Cardiac muscle cell (in vitro differentiated cells and primary cell): ENCODE measurements at regions not wholly inside any gene's neighbourhood (a gene's known extent, or its start where the extent isn't known, plus 50 kb on each side); places are given as distances from the start of the nearest gene placed in this dataset.
"Not testable (repeated sequence)": the region's sequence is repeated elsewhere in the genome, so short reads cannot be mapped to it uniquely, and the experiment has no call there.

Experiments used
- DNase-seq, 2 donors: peaks; one replicate each; pipeline versions ENCODE4 v3.0.0 to v3.0.0-alpha.2; 2010 to 2017; ENCODE audit warnings: low read depth in 1 of 2, low spot score in 1 of 2
- H3K27ac ChIP-seq: fragments of 200-600 bp; sonication (generic); 2 replicates; pipeline ENCODE4 v1.5.1; 2016
- H3K27me3 ChIP-seq: fragments of 200-600 bp; sonication (generic); 2 replicates; pipeline ENCODE4 v1.6.0; 2016; ENCODE audit warnings: control low read depth
- H3K36me3 ChIP-seq: fragments of 200-600 bp; sonication (generic); 2 replicates; pipeline ENCODE4 v1.5.1; 2016; ENCODE audit warnings: control low read depth
- H3K4me1 ChIP-seq: fragments of 200-600 bp; sonication (generic); 2 replicates; pipeline ENCODE4 v1.8.1; 2017; ENCODE audit warnings: low read depth, mild to moderate bottlenecking, mixed run types
- H3K4me3 ChIP-seq: fragments of 200-600 bp; sonication (generic); 2 replicates; pipeline ENCODE4 v1.5.1; 2016; ENCODE audit warnings: mild to moderate bottlenecking
- H3K9me3 ChIP-seq: fragments of 200-600 bp; sonication (generic); 2 replicates; pipeline ENCODE4 v1.5.1; 2017; ENCODE audit warnings: low read depth, mild to moderate bottlenecking, control low read depth
- TF ChIP-seq, protein P1 (sequence below): IDR thresholded peaks from 2 replicates; pipeline ENCODE4 v1.5.1; 2012; ENCODE audit warnings: low read depth, mild to moderate bottlenecking, low read length

DNA sequence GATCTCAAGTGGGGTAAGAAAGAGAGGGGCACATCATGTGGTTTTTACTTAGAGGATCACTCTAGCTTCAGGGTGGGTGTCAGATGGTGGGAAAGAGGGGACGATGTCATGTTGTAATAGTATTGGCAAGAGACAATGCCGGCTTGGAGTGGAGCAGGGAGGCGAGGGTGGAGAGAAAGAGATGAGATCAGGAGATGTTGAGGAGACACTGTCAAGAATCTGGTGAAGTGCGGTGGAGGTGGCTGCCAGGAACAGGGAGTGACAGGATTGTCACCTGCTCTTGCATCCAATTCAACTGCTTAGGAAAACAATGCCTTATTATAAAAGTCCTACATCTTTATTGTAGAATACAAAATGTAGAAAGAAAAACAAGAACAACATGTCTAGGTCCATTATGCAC, 63.0 kb upstream of the MKI67 start:
- H3K4me1 ChIP-seq = no peaks in the 10 kb centered on the region

DNA sequence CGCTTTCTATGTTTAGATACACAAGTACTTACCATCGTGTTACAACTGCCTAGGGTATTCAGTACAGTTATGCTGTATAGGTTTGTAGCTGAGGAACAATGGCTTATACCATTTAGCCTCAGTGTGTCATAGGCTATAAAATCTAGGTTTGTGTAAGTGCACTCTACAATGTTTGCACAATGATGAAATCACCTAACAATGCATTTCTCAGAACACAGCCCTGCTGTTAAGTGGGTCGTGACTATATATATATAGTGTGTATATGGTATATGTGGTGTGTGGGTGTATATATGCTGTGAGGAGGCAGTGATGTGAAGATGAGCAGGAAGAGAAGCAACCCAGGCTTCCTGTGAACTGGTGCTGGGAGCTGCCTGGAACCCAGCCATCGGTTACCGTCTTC, 65.6 kb upstream of the MKI67 start:
- Histone ChIP-seq H3K4me1 (no peaks in the 10 kb centered on the region), H3K4me3 (no peak overlapping the region), H3K36me3 (no peaks in the 10 kb centered on the region), H3K27ac (no peak overlapping the region), H3K27me3 (no peaks in the 10 kb centered on the region), H3K9me3 (no peaks in the 10 kb centered on the region)
- TF ChIP-seq, protein P1, sequence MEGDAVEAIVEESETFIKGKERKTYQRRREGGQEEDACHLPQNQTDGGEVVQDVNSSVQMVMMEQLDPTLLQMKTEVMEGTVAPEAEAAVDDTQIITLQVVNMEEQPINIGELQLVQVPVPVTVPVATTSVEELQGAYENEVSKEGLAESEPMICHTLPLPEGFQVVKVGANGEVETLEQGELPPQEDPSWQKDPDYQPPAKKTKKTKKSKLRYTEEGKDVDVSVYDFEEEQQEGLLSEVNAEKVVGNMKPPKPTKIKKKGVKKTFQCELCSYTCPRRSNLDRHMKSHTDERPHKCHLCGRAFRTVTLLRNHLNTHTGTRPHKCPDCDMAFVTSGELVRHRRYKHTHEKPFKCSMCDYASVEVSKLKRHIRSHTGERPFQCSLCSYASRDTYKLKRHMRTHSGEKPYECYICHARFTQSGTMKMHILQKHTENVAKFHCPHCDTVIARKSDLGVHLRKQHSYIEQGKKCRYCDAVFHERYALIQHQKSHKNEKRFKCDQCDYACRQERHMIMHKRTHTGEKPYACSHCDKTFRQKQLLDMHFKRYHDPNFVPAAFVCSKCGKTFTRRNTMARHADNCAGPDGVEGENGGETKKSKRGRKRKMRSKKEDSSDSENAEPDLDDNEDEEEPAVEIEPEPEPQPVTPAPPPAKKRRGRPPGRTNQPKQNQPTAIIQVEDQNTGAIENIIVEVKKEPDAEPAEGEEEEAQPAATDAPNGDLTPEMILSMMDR = no peak
- no peak for DNase-seq

More for the DNA sequence above, 63.0 kb upstream of the MKI67 start:
- Histone ChIP-seq H3K36me3 (no peaks in the 10 kb centered on the region), H3K27me3 (no peaks in the 10 kb centered on the region), H3K9me3 (no peaks in the 10 kb centered on the region), H3K27ac (no peak overlapping the region), H3K4me3 (no peak overlapping the region)
- TF ChIP-seq, protein P1 = no peak
- DNase-seq = no peak

DNA sequence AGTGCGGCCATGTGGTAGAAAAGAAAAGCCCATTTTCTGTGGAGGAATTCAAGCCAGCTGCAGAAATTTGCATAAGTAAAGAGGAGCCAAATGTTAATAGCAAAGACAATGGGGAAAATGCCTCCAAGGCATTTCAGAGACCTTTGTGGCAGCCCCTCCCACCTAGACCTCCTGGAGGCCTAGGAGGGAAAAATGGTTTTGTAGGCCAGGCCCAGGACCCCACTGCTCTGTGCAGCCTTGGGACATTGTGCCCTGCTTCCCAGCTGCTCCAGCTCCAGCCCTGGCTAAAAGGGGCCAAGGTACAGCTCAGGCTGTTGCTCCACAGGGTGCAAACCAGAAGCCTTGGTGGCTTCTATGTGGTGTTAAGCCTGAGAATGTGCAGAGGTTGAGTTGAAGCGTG, 75.6 kb upstream of the MKI67 start:
- not testable (repeated sequence) for H3K4me3 ChIP-seq, H3K36me3 ChIP-seq, H3K4me1 ChIP-seq, H3K27me3 ChIP-seq, H3K27ac ChIP-seq, DNase-seq, H3K9me3 ChIP-seq

DNA sequence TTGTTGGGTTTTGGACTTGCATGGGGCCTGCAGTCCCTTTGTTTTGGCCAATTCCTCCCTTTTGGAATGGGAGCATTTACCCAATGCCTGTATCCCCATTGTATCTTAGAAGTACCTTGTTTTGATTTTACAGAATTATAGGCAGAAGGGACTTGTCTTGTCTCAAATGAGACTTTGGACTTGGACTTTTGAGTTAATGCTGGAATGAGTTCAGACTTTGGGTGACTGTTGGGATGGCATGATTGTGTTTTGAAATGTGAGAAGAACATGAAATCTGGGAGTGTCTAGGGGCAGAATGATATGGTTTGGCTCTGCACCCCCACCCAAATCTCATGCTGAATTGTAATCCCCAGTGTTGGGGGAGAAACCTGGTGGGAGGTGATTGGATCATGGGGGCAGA, 76.8 kb upstream of the MKI67 start:
- H3K9me3 ChIP-seq = no peaks in the 10 kb centered on the region
- H3K27ac ChIP-seq = no peak overlapping the region
- no peak overlapping the region for H3K4me3 ChIP-seq
- TF ChIP-seq, protein P1 = no peak
- no peaks in the 10 kb centered on the region for H3K4me1 ChIP-seq
- H3K27me3 ChIP-seq = no peaks in the 10 kb centered on the region
- DNase-seq = no peak
- no peaks in the 10 kb centered on the region for H3K36me3 ChIP-seq

DNA sequence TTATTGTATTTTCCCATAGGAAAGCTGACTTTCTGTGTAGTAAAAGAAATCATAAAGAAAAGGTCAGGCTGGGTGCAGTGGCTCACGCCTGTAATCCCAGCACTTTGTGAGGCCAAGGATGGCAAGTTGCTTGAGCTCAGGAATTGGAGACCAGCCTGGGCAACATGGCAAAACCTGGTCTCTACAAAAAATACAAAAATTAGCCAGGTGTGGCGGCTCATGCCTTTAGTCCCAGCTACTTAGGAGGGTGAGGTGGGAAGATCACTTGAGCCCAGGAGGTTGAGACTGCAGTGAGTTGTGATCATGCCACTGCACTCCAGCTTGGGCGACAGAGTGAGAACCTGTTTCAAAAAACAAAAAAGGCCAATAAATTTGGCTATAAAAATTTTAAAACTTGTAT, 79.4 kb upstream of the MKI67 start:
- H3K4me1 ChIP-seq, H3K27ac ChIP-seq, H3K36me3 ChIP-seq, H3K9me3 ChIP-seq, H3K27me3 ChIP-seq, DNase-seq, H3K4me3 ChIP-seq: not testable (repeated sequence)

DNA sequence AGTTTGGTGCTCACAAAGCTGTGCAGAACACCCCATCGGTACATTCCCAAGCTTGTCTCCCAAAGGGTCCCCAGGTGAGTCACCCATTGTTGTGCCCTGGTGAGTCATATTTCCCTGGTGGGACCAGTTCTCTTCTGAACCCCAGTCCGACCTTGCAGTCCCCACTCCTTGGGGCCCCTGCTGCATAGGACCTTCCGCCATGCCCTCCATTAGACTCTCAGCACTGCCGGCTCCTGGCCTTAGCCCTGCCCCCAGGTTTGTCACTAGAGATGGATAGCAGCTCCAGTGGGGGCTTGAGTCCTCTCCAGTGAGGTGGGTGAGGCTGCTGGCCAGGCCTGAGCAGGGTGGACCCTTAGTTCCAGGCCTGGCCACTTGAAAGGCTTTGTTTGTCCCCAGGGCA, 80.5 kb upstream of the MKI67 start:
- H3K4me3 ChIP-seq = no peak overlapping the region
- DNase-seq = no peak
- no peaks in the 10 kb centered on the region for H3K4me1 ChIP-seq
- no peaks in the 10 kb centered on the region for H3K36me3 ChIP-seq
- TF ChIP-seq, protein P1 = no peak
- H3K9me3 ChIP-seq = no peaks in the 10 kb centered on the region
- peaks cover 15% of the 10 kb centered on the region for H3K27me3 ChIP-seq
- no peak overlapping the region for H3K27ac ChIP-seq

DNA sequence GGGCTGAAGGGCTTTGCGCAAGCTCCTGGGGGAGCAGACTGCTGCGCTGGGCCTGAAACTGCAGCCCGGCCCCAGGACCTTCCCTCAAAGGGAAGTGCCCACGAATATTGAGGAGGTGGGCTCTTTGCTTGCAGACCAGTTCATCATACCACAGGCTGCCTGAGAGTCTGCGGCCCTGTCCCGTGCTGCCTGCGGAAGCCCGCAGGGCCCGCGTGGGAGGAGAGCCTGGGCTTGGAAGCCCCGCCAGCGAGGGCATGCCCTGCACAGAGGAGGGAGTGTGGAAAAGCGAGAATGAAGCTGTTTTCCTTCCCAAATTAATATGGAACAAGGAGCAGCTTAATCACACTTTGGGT, 83.6 kb upstream of the MKI67 start:
- TF ChIP-seq, protein P1 = no peak
- H3K27ac ChIP-seq = no peak overlapping the region
- peaks cover 20% of the 10 kb centered on the region for H3K27me3 ChIP-seq
- no peak for DNase-seq
- H3K4me3 ChIP-seq = no peak overlapping the region
- no peaks in the 10 kb centered on the region for H3K36me3 ChIP-seq
- H3K9me3 ChIP-seq = no peaks in the 10 kb centered on the region
- H3K4me1 ChIP-seq = no peaks in the 10 kb centered on the region
